T-helper 2 cell treated with Interferon-gamma antibody and Interleukin-4, amounts not matched to agents 100 ng/mL and 5 ng/mL, for 36 hours (primary cell): ENCODE measurements at regions not wholly inside any gene's neighbourhood (a gene's known extent, or its start where the extent isn't known, plus 50 kb on each side); places are given as distances from the start of the nearest gene placed in this dataset.

Experiments
- intact Hi-C: fragments of 100-400 bp; cut with micrococcal nuclease; formaldehyde crosslinking; loops from one replicate; pipeline ENCODE4 v1.15.1; 2023

GRCh38 chr2:111685342-111685741 is 198.7 kb downstream of the ANAPC1 start:
- intact Hi-C loops = no loop called here

GRCh38 chr2:111686994-111687393 is 197.0 kb downstream of the ANAPC1 start:
- intact Hi-C loops = no loop called here

DNA sequence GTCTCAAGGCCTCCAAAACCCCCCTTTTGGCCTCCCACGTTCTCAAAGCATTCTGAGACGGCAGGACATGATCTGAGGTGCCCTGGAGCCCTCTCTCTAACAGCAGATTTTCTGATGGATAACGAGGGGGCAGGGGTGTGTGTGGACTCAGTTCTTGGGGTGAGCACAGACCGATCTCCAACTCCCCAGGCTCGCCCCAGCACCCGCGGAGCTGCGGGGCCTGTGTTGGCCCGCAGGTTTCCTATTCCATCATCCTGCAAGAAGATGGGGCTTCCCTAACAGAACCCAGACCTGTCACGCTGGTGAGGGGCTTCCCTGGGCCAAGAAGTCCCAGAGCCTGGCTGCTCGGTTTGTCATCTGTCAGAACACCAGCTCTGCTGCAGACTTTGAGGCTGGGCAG is 196.1 kb downstream of the ANAPC1 start:
- intact Hi-C loops = no loop called here

DNA sequence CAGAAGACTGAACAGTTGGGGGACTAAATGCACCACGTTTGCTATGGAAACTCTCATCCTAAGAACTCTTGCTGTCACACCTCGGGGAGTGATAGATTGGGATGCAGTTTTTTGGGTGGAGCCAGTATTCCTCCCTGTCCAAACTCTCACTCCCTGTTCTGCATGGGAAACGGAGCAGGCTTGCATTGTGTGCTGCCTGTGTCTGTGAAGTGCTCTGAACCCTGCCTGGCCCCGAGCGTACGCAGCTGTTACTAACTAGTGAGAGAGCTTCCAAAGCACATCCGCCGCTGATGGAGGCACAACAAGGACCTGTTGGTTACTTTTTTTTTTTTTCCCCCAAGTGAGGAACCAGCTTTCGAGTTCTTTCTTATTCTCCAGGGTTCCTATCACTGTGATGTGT is 195.5 kb downstream of the ANAPC1 start:
- intact Hi-C loops = no loop called here

GRCh38 chr2:111689174-111689573 is 194.8 kb downstream of the ANAPC1 start:
- intact Hi-C loops = no loop called here

- intact Hi-C loops = no loop called here
Measured at GRCh38 chr2:111689941-111690340, 194.1 kb downstream of the ANAPC1 start.

DNA sequence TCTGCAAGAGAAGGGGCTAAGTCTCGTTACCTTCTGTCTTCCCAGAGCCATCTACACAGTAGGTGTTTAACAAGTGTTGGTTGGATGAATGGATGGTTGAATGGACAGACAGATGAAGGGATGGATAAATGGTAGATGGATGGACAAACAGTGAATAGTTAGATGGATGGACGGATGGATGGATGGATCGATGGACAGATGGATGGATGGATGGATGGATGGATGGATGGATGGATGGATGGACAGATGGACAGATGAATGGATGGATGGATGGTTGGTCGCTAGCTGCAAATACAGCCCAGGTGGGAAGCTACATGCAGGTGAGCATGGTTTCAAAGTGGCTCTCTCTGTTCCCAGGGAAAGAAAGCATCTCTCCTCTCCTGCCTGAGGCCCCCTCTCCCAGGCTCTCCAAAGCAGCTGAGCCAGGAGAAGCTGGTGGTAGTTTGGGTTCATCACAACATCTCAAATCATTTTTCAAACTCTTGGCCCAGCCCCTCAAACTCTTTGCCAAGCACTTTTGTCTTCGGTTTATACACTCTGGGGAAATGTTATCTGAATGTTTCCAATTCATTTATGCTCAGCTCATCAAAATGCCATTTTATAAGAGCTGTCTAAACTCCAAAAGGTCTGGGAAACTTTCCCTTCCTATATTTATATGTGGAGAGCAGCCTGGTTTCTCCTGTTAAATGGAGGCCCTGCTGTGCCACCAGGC is 192.7 kb downstream of the ANAPC1 start:
- intact Hi-C loops = no loop called here

- intact Hi-C loops = no loop called here
Measured at GRCh38 chr2:111692311-111692710, 191.7 kb downstream of the ANAPC1 start.

DNA sequence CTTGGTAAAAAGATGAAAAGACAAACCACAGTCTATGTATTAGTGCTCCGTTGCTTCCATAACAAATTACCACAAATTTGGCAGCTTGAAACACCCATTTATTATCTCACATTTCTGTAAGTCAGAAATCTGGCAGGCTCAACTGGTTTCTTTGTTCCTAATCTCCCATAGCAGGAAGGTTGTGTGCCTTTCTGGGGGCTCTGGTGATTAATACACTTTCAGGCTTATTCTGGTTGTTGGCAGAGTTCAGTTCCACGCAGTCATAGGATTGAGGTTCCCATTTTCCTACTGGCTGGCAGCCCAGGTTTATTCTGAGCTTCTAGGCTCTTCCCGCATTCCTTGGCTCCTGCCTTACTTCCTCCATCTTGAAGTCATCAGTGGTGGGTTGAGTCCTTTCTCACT is 189.3 kb downstream of the ANAPC1 start:
- intact Hi-C loops = no loop called here

GRCh38 chr2:111695441-111696007 is 188.5 kb downstream of the ANAPC1 start:
- intact Hi-C loops = no loop called here

- intact Hi-C loops = no loop called here
Measured at GRCh38 chr2:111696226-111696625, 187.8 kb downstream of the ANAPC1 start.

GRCh38 chr2:111697560-111697959 is 186.4 kb downstream of the ANAPC1 start:
- intact Hi-C loops = no loop called here

DNA sequence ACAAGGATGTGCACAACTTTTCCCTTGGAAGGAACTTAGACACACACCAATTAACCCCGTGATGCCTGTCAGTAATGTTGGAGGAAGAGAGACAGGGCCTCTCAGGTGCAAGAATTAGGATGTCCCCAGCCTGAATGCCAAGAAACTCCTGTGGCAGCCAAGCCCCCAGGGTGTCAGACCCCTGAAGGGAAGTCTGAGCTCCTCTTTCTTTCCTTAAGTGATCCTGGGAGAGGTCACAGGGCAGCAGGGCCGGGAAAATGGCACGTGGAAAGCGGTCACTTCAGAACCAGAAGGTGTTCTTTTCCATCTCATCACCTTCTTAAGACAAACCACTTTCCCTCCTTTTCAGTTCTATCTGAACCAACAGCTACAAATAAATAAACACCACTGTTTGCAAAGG is 185.9 kb downstream of the ANAPC1 start:
- intact Hi-C loops = no loop called here

- intact Hi-C loops = no loop called here
Measured at GRCh38 chr2:111698743-111699554, 185.0 kb downstream of the ANAPC1 start.

DNA sequence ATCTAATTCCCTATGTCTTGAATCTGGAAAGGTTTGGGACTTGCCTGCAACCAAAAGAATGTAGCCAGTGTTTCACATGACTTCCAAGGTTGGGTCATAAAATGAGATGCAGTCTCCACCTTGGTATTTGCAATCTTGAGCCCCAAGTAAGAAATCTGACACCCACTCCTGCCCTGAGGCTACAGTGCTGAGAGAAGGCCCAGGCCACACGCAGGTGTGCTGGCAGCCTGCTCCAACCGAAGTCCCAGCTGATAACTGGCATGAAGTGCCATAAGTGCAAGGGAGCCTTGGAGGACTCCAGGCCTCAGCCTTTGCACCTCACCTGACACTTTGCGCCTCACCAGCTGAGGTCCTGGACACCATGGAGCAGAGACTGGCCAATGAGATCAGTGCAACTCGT is 182.7 kb downstream of the ANAPC1 start:
- intact Hi-C loops = loop anchor here (5.0 to 10.0 kb wide), 2 partner anchors 216 to 584 kb away; no protein-coding TSS in a partner anchor

DNA sequence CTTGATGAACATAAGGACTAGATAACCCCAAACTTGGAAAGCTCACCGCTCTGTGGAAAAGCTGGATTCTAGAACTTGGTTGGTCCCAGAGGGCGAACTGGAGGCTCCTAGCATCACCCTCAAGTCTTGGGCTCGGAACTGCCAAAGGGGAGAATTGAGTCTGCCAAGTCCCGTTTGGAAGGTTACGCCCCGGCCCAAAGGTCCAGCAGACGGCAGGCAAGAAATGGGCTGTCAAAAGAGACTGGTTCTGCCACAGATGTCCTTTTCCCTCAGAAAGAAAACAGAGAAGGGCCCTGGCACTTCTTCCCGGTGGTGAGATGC is 182.2 kb downstream of the ANAPC1 start:
- intact Hi-C loops = loop anchor here (5.0 to 10.0 kb wide), 2 partner anchors 217 to 584 kb away; no protein-coding TSS in a partner anchor

- intact Hi-C loops = loop anchor here (5.0 to 10.0 kb wide), 2 partner anchors 217 to 585 kb away; no protein-coding TSS in a partner anchor
Measured at GRCh38 chr2:111702119-111702803, 181.7 kb downstream of the ANAPC1 start.

- intact Hi-C loops = loop anchor here (5.0 to 10.0 kb wide), 2 partner anchors 218 to 585 kb away; no protein-coding TSS in a partner anchor
Measured at GRCh38 chr2:111702804-111703196, 181.2 kb downstream of the ANAPC1 start.

DNA sequence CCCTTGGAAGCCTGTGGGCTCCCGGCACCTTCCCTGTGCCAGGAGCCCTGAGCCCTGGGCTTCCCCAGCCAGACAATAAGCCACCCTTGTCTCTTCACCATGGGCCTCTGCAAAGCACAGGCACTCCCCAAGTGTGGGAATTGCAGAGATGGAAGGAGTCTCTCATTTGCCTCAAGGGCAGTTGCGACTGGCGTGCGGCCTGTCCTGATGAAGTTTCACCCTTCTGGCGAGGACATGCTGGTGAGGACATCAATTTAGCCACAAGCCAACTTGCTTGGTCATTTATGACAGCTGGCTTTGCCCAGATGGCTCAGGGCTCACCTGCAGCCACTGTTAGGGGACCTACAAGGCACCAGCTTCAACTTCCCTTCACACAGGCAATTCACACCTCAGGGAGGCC is 180.2 kb downstream of the ANAPC1 start:
- intact Hi-C loops = loop anchor here (5.0 to 10.0 kb wide), 2 partner anchors 219 to 586 kb away; no protein-coding TSS in a partner anchor

DNA sequence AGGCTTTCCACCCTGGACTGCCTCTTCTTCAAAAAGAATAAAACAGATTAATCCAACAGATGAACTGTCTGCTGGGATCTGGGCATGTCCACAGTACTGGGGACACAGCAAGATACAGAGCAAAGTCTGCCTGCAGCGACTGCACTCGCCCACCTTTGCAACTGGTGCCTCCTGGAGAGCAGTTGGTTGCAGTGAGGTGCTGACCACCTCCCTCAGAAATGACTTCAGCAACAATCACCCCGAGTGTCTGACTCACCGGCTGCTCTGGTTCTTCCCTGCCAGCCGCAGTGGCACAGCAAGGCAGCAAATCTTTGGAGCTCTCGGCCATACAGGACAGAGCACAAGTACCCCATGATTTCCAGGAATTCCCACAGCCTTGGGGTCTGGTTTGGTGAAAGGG is 179.7 kb downstream of the ANAPC1 start:
- intact Hi-C loops = loop anchor here (5.0 to 10.0 kb wide), 2 partner anchors 219 to 587 kb away; no protein-coding TSS in a partner anchor

- intact Hi-C loops = loop anchor here (10.0 kb wide), 1 partner anchor 220 kb away; no protein-coding TSS in a partner anchor
Measured at GRCh38 chr2:111705239-111705638, 178.8 kb downstream of the ANAPC1 start.
